ENCODE measurements at regions not wholly inside any gene's neighbourhood (a gene's known extent, or its start where the extent isn't known, plus 50 kb on each side); places are given as distances from the start of the nearest gene placed in this dataset.

DNA sequence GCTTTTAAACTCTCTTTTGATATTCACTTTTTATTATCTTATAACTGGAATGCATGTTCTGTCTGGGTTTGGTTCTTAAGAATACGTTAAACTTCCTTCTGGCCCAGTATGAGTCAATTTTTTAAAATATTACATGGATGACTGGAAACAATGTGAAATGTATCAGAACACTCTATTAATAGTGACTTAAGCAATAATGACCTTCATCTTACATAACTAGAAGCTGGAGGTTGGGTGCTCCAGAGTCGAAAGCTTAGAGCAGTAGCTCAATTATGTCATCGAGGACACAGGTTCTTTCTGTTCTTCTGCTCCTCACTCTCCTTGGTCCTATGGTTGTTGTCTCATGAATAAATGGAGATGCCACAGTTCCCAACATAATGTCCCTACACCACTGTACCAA, 91.6 kb upstream of the FOXD3 start:
- no peaks in the 10 kb centered on the region for H3K9me3 ChIP-seq (ENCODE audit: severe bottlenecking)
- no peaks in the 10 kb centered on the region for H3K36me3 ChIP-seq
- H3K4me3 ChIP-seq (ENCODE audit: low read depth, low read length), result no peak overlapping the region
- no peak overlapping the region for H3K27ac ChIP-seq
- no peaks in the 10 kb centered on the region for H3K27me3 ChIP-seq (ENCODE audit: insufficient read depth, low read depth, severe bottlenecking)
- DNase-seq, result no peak
- TF ChIP-seq, protein P1, sequence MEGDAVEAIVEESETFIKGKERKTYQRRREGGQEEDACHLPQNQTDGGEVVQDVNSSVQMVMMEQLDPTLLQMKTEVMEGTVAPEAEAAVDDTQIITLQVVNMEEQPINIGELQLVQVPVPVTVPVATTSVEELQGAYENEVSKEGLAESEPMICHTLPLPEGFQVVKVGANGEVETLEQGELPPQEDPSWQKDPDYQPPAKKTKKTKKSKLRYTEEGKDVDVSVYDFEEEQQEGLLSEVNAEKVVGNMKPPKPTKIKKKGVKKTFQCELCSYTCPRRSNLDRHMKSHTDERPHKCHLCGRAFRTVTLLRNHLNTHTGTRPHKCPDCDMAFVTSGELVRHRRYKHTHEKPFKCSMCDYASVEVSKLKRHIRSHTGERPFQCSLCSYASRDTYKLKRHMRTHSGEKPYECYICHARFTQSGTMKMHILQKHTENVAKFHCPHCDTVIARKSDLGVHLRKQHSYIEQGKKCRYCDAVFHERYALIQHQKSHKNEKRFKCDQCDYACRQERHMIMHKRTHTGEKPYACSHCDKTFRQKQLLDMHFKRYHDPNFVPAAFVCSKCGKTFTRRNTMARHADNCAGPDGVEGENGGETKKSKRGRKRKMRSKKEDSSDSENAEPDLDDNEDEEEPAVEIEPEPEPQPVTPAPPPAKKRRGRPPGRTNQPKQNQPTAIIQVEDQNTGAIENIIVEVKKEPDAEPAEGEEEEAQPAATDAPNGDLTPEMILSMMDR (IDR thresholded peaks at IDR 0.05; ENCODE audit: low read depth, low read length), result no peak

- no peak overlapping the region for H3K27ac ChIP-seq
- no peaks in the 10 kb centered on the region for H3K27me3 ChIP-seq (ENCODE audit: insufficient read depth, low read depth, severe bottlenecking)
- TF ChIP-seq, protein P1 (IDR thresholded peaks at IDR 0.05; ENCODE audit: low read depth, low read length), result no peak
- H3K4me3 ChIP-seq (ENCODE audit: low read depth, low read length), result no peak overlapping the region
- H3K9me3 ChIP-seq (ENCODE audit: severe bottlenecking), result no peaks in the 10 kb centered on the region
- no peak for DNase-seq
- no peaks in the 10 kb centered on the region for H3K36me3 ChIP-seq
Measured at GRCh38 chr1:63238721-63239120, 83.6 kb upstream of the FOXD3 start.

DNA sequence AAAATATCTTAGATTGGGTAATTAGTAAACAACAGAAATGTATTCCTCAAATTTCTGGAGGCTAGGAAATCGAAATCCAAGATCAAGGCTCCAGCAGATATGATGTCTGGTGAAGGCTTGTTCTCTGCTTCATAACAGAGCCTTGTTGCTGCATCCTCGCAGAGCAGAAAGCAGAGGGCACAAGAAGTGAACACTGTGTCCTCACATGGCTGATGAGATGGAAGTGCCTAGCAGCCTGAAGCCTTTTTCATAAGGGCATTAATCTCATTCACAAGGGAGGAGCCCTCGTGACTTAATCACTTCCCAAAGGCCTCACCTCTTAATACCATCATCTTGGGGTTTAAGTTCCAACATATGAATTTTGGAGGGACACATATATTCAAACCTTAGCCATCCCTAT, 77.2 kb upstream of the FOXD3 start:
- DNase-seq, result peak; percentile 20
- Histone ChIP-seq H3K36me3 (no peaks in the 10 kb centered on the region), H3K9me3 (ENCODE audit: severe bottlenecking) (no peaks in the 10 kb centered on the region), H3K27ac (no peak overlapping the region), H3K4me3 (ENCODE audit: low read depth, low read length) (no peak overlapping the region), H3K27me3 (ENCODE audit: insufficient read depth, low read depth, severe bottlenecking) (no peaks in the 10 kb centered on the region)
- TF ChIP-seq, protein P1 (IDR thresholded peaks at IDR 0.05; ENCODE audit: low read depth, low read length), result no peak

- H3K27ac ChIP-seq, result no peak overlapping the region
- TF ChIP-seq, protein P1 (IDR thresholded peaks at IDR 0.05; ENCODE audit: low read depth, low read length), result no peak
- no peaks in the 10 kb centered on the region for H3K36me3 ChIP-seq
- DNase-seq, result peak; percentile 30
- H3K4me3 ChIP-seq (ENCODE audit: low read depth, low read length), result no peak overlapping the region
- no peaks in the 10 kb centered on the region for H3K9me3 ChIP-seq (ENCODE audit: severe bottlenecking)
- no peaks in the 10 kb centered on the region for H3K27me3 ChIP-seq (ENCODE audit: insufficient read depth, low read depth, severe bottlenecking)
Measured at GRCh38 chr1:63248216-63248615, 74.2 kb upstream of the FOXD3 start.

GRCh38 chr1:63255153-63255552, 67.2 kb upstream of the FOXD3 start:
- H3K4me3 ChIP-seq (ENCODE audit: low read depth, low read length), result no peak overlapping the region

More at GRCh38 chr1:63255153-63255552, 67.2 kb upstream of the FOXD3 start:
- TF ChIP-seq, protein P1 (IDR thresholded peaks at IDR 0.05; ENCODE audit: low read depth, low read length), result no peak
- DNase-seq, result no peak
- Histone ChIP-seq H3K9me3 (ENCODE audit: severe bottlenecking) (no peaks in the 10 kb centered on the region), H3K36me3 (no peaks in the 10 kb centered on the region), H3K27me3 (ENCODE audit: insufficient read depth, low read depth, severe bottlenecking) (no peaks in the 10 kb centered on the region), H3K27ac (no peak overlapping the region)
